Epithelial cell of proximal tubule (primary cell): ENCODE measurements at regions not wholly inside any gene's neighbourhood (a gene's known extent, or its start where the extent isn't known, plus 50 kb on each side); places are given as distances from the start of the nearest gene placed in this dataset.
"Not testable (repeated sequence)": the region's sequence is repeated elsewhere in the genome, so short reads cannot be mapped to it uniquely, and the experiment has no call there.

Experiments
- DNase-seq: peaks from one replicate; pipeline ENCODE4 v3.0.0-alpha.2; 2011; ENCODE audit warnings: low read depth
- H3K4me3 ChIP-seq: 2 replicates; pipeline ENCODE4 v1.5.1; 2011; ENCODE audit warnings: low read depth, mild to moderate bottlenecking, low read length
- CTCF ChIP-seq: conservative IDR thresholded peaks from 2 replicates; pipeline ENCODE4 v1.5.1; 2012; ENCODE audit warnings: low read depth, mild to moderate bottlenecking, low read length

- H3K4me3 ChIP-seq: no peak overlapping the region
- TF ChIP-seq CTCF: no peak
- no peak for DNase-seq
Observed at GRCh38 chr5:35538198-35538931, 79.3 kb upstream of the SPEF2 start.

- no peak for TF ChIP-seq CTCF
- H3K4me3 ChIP-seq: no peak overlapping the region
- DNase-seq: no peak
Observed at GRCh38 chr5:35533156-35533555, 84.5 kb upstream of the SPEF2 start.

DNA sequence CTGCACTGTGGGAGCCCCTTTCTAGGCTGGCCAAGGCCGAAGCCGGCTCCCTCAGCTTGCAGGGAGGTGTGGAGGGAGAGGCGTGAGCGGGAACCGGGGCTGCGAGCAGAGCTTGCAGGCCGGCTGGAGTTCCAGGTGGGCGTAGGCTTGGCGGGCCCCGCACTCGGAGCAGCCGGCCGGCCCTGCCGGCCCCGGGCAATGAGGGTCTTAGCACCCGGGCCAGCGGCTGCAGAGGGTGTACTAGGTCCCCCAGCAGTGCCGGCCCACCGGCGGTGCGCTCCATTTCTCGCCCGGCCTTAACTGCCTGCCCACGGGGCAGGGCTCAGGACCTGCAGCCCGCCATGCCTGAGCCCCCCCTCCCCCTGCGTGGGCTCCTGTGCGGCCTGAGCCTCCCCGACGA is 86.1 kb upstream of the SPEF2 start:
- not testable (repeated sequence) for H3K4me3 ChIP-seq, DNase-seq

- no peak for TF ChIP-seq CTCF
- DNase-seq: no peak
- H3K4me3 ChIP-seq: no peak overlapping the region
Observed at GRCh38 chr5:35518104-35518503, 99.6 kb upstream of the SPEF2 start.

DNA sequence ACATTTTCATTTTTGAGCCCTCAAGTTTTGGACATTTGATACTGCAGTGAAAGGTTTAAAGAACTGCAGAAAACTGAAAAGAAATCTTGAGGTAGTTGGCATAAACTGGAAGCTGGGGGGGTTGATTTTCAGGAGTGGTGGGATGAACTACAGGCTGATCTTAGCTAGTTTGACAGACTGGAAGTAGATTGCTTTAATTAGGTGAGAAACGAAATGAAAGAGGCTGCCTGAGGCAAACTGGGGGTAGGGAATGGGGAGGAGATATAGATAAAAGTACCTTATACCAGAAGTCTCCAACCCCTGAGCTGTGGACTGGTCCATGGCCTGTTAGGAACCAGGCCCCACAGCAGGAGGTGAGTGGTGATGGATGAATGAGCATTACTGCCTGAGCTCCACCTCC is 101.4 kb upstream of the SPEF2 start:
- TF ChIP-seq CTCF: no peak
- H3K4me3 ChIP-seq: no peak overlapping the region
- DNase-seq: no peak

DNA sequence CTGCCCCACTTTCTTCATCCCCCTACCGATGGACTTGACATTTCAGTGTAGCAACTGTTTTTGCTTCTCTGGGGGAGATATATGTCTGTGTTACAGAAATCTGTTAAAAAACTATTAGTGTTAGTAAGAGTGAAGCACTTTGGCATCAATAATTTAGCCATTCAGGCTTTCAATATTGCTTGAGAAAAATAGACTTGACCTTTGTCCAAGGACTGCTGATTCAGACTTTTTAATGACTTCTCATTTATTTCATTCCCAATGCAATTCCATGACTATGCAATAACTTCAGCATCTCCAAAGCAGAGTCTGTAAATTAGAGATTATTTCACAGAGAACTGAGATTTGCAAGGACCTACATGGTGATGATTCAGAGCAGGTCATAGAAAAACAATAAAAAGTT is 104.1 kb upstream of the SPEF2 start:
- TF ChIP-seq CTCF: no peak
- DNase-seq: no peak

DNA sequence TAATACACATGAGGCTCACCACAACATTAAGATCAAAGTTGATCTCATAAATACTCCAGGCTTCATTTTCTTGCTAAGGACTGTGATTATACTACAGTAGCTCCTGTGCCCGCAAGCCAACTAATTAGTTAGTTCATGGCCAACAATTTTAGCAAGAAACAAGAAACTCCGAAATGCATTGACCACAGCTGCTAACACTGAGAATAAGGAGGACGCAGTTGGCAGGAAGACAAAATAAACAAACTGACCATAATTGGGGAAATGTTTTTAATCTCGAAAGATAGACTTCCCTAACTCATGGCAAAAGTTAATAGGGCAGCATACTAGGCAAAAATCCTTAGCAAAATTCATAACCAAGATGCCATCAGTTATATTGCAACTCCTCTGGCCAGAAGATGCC is 115.5 kb upstream of the SPEF2 start:
- H3K4me3 ChIP-seq: no peak overlapping the region
- TF ChIP-seq CTCF: no peak
- no peak for DNase-seq

More for the DNA sequence above, 104.1 kb upstream of the SPEF2 start:
- H3K4me3 ChIP-seq: no peak overlapping the region

DNA sequence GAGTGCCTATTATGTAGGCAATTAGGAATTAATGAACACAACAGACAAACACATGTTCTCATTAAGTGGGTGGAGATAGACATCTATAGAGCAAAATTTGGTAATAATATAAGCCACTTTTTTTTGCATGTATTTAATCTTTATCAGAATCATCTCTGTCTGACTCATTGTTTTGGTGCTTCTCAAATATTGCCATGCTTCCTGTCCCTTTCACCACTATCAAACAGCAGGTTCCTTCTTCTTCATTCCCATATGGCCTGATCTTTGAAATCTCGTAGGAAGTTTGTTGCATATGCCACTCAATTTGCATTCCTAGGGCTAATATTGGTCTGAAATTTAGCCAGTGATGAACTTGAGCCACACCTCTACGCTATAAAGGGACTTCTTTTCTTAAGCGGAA is 128.9 kb upstream of the SPEF2 start:
- TF ChIP-seq CTCF: no peak
- H3K4me3 ChIP-seq: no peak overlapping the region
- no peak for DNase-seq
